HG02943 (cell line): ENCODE measurements at regions not wholly inside any gene's neighbourhood (a gene's known extent, or its start where the extent isn't known, plus 50 kb on each side); places are given as distances from the start of the nearest gene placed in this dataset.

ENCODE experiments used
- ATAC-seq: cut with Tn5 transposase; IDR thresholded peaks from one replicate; pipeline ENCODE4 v1.9.1; 2021; ENCODE audit warnings: mild to moderate bottlenecking, low read depth, moderate library complexity; ENCODE audit not compliant: unreplicated experiment

- no peak for ATAC-seq
Observed at GRCh38 chr2:13057671-13058070, 340.9 kb downstream of the TRIB2 start.

GRCh38 chr2:13066676-13067075 lies 349.9 kb downstream of the TRIB2 start:
- ATAC-seq: no peak

GRCh38 chr2:13067508-13067907 lies 350.8 kb downstream of the TRIB2 start:
- no peak for ATAC-seq

- no peak for ATAC-seq
Observed at GRCh38 chr2:13089971-13090370, 373.2 kb downstream of the TRIB2 start.

- no peak for ATAC-seq
Observed at GRCh38 chr2:13091455-13091854, 374.7 kb downstream of the TRIB2 start.

GRCh38 chr2:13091861-13092378 lies 375.2 kb downstream of the TRIB2 start:
- no peak for ATAC-seq

DNA sequence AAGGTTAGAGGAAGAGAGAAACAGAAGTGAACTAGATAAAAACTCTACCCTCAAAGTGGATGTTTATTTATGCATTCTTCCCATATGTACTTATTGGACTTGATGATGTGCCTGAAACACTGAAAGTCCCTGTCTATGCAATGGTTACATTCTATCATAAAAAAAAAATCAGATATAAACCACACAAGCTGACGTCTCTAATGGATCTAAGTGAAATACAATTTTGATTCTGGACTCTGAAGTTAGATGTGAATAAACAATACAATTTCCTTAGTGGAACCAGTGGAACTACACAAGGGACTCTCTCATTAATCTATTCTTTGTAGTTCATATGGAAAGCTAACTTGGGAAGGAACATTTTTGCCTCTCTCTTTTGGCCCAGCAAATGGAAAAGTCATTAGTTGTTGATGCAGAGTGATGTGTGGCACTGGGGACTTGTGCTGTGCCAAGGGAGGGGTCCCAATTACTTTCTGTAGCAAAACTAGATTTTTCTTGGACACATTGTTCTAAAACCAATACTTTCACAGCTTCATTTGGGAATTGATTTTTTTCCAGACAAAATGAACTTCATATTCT lies 376.8 kb downstream of the TRIB2 start:
- ATAC-seq: no peak

- no peak for ATAC-seq
Observed at GRCh38 chr2:13102397-13103063, 385.8 kb downstream of the TRIB2 start.

- ATAC-seq: no peak
Observed at GRCh38 chr2:13103151-13103550, 386.4 kb downstream of the TRIB2 start.

GRCh38 chr2:13103778-13104493 lies 387.2 kb downstream of the TRIB2 start:
- no peak for ATAC-seq

GRCh38 chr2:13104723-13105122 lies 388.0 kb downstream of the TRIB2 start:
- no peak for ATAC-seq

DNA sequence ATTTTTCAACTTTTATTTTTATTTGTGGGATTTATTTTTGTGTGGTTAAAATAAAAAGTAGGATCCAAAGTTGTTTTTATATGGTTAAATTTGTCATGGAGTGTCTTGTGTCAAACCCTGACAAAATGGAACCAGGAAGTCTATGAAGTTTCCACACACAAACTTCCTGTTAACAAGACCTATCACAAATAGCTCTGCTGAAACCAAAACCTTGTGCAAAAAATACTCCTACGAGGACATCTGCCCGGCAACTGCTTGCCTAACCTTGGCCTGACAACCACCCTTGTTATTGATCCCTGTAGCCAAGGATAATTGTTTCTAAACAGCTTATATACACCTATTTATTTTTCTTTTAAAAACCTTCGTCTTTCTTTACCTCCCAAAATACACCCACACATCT lies 389.6 kb downstream of the TRIB2 start:
- no peak for ATAC-seq

DNA sequence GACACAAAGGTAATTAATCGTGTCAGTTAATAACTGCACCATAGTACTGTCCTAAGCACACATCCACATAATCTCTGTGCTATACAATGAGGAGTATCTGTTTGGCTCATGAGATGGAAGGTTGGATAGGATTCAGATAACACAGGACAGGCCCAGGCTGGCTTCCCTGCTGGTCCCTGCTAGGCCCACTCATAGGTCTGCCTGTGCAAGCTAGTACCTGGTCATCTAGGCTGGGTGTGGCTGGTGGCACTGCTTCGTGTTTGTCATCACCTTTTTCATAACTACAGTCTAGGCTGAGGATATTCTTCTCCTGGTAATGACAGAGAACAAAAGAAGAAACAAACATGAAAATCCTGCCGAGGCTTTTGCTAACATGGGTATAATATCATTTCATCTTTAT lies 392.8 kb downstream of the TRIB2 start:
- no peak for ATAC-seq

DNA sequence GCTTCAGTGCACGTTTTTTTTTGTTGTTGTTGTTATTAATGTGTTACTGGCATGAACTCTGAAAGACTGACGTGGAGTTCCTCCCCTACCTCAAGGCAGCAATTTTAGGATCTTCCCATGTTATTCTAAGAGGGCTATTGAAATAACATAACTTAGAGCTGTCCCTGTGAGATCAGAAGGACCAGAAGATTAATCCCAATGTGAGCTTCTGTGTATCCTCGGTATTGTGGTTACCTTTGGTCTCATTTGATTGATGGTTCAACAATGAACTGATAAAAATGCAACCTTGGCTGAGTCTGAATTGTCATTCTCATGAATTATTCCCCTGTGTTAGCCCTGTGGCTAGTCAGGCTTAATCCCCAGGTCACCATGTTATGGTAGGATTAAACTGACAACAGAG lies 394.1 kb downstream of the TRIB2 start:
- ATAC-seq: no peak

- ATAC-seq: no peak
Observed at GRCh38 chr2:13113002-13113401, 396.3 kb downstream of the TRIB2 start.

- ATAC-seq: no peak
Observed at GRCh38 chr2:13114391-13114790, 397.7 kb downstream of the TRIB2 start.

- no peak for ATAC-seq
Observed at GRCh38 chr2:13115643-13116042, 398.9 kb downstream of the TRIB2 start.

DNA sequence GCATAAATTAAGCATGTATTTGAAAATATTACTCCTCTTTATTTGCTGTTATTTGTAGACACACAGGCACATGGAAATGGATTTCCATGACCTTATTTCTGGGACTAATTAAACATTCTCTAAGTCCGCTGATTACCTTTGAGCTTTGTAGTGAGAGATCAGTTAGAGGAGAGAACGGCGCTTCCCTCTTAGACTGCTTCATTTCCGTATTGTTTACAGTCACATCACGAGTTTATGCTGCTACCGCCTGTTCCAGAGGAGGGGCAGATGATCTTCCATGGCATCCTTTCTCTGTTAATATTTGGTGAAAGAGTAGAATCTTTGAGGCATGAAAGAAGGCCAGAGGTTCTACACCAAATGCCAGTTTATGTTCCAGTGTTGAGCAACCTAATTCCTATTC lies 404.4 kb downstream of the TRIB2 start:
- no peak for ATAC-seq

DNA sequence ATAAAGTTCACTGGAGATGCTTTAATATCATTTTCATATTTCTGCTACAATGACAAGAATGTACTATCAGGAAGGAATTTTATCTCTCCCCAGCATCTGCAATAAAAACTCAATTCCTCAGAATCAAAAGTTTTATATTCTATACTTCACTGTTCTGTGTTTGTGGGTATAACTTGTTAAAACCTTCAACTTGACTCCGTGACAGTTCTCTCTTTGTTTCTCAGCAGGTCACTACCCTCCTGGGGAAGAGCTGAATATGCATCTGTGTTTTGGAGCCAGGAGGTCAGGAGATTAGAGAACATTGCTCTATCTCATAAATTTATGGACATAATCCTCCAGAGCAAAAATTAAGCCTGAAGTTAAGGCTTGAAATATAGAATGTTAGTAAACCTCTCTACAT lies 411.4 kb downstream of the TRIB2 start:
- no peak for ATAC-seq

DNA sequence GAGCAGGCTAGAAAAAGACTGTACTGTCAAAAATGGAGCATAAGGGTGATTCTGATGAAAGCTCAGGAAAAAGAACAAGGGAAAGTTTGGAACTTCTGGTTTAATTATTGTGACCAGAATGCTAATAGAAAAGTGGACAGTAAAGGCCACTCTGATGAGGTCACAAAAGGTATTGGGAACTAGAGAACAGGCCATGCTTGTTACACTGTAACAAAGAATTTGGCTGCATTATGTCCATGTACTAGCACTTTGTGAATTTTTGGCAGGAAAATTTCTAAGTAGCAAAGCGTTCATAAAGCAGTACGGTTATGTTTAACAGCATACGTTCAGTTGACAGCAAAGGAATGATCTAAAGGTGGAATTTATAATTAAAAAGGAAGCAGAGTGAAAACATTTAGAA lies 418.6 kb downstream of the TRIB2 start:
- ATAC-seq: no peak

DNA sequence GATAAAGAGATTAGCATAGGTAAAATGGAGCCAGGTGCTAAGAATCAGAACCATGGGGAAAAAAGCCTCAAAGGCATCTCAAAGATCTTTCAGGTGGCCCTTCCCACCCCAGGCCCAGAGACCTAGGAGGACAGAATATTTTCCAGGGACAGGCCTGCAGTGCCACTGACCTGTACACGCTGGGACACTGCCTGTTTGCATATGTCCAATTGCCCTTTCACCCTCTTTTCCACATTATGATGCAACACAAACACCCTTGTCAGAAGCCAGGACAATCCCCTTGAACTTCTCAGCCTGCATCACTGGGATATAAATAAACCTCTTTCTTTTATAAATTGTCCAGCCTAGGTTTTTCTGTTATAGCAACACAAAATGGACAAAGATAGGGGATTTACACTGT lies 419.1 kb downstream of the TRIB2 start:
- ATAC-seq: no peak

- ATAC-seq: no peak
Observed at GRCh38 chr2:13137679-13138078, 420.9 kb downstream of the TRIB2 start.
